Eye (tissue), 1 donor: ENCODE measurements at regions not wholly inside any gene's neighbourhood (a gene's known extent, or its start where the extent isn't known, plus 50 kb on each side); places are given as distances from the start of the nearest gene placed in this dataset.
"Not testable (repeated sequence)": the region's sequence is repeated elsewhere in the genome, so short reads cannot be mapped to it uniquely, and the experiment has no call there.

Experiments used
- DNase-seq: peaks from one replicate; pipeline ENCODE4 v3.0.0-alpha.2; 2015

- peak; percentile 50 for DNase-seq
Measured at GRCh38 chr19:31448221-31448657, 99.0 kb upstream of the TSHZ3 start.

- DNase-seq, result no peak
Measured at GRCh38 chr19:31449379-31449778, 100.1 kb upstream of the TSHZ3 start.

GRCh38 chr19:31450696-31451095 is 101.5 kb upstream of the TSHZ3 start:
- DNase-seq, result no peak

GRCh38 chr19:31451686-31452330 is 102.6 kb upstream of the TSHZ3 start:
- peak; percentile 10 for DNase-seq

- no peak for DNase-seq
Measured at GRCh38 chr19:31459430-31459829, 110.2 kb upstream of the TSHZ3 start.

GRCh38 chr19:31461814-31462539 is 112.7 kb upstream of the TSHZ3 start:
- no peak for DNase-seq

GRCh38 chr19:31470229-31470939 is 121.1 kb upstream of the TSHZ3 start:
- DNase-seq, result no peak

GRCh38 chr19:31470952-31471351 is 121.7 kb upstream of the TSHZ3 start:
- DNase-seq, result no peak

GRCh38 chr19:31478241-31478640 is 129.0 kb upstream of the TSHZ3 start:
- DNase-seq, result no peak

- no peak for DNase-seq
Measured at GRCh38 chr19:31483226-31483857, 134.1 kb upstream of the TSHZ3 start.

GRCh38 chr19:31484858-31485410 is 135.7 kb upstream of the TSHZ3 start:
- not testable (repeated sequence) for DNase-seq

GRCh38 chr19:31485472-31485871 is 136.2 kb upstream of the TSHZ3 start:
- no peak for DNase-seq

- no peak for DNase-seq
Measured at GRCh38 chr19:31491242-31491641, 142.0 kb upstream of the TSHZ3 start.

- no peak for DNase-seq
Measured at GRCh38 chr19:31492050-31492449, 142.8 kb upstream of the TSHZ3 start.

- no peak for DNase-seq
Measured at GRCh38 chr19:31496076-31496475, 146.8 kb upstream of the TSHZ3 start.

GRCh38 chr19:31497709-31498108 is 148.5 kb upstream of the TSHZ3 start:
- no peak for DNase-seq

GRCh38 chr19:31498781-31499180 is 149.5 kb upstream of the TSHZ3 start:
- DNase-seq, result no peak

- DNase-seq, result no peak
Measured at GRCh38 chr19:31499281-31500196, 150.3 kb upstream of the TSHZ3 start.

GRCh38 chr19:31500197-31500830 is 151.1 kb upstream of the TSHZ3 start:
- no peak for DNase-seq

GRCh38 chr19:31500946-31501345 is 151.7 kb upstream of the TSHZ3 start:
- no peak for DNase-seq

GRCh38 chr19:31501427-31502195 is 152.4 kb upstream of the TSHZ3 start:
- no peak for DNase-seq
